ENCODE measurements at regions not wholly inside any gene's neighbourhood (a gene's known extent, or its start where the extent isn't known, plus 50 kb on each side); places are given as distances from the start of the nearest gene placed in this dataset.

DNA sequence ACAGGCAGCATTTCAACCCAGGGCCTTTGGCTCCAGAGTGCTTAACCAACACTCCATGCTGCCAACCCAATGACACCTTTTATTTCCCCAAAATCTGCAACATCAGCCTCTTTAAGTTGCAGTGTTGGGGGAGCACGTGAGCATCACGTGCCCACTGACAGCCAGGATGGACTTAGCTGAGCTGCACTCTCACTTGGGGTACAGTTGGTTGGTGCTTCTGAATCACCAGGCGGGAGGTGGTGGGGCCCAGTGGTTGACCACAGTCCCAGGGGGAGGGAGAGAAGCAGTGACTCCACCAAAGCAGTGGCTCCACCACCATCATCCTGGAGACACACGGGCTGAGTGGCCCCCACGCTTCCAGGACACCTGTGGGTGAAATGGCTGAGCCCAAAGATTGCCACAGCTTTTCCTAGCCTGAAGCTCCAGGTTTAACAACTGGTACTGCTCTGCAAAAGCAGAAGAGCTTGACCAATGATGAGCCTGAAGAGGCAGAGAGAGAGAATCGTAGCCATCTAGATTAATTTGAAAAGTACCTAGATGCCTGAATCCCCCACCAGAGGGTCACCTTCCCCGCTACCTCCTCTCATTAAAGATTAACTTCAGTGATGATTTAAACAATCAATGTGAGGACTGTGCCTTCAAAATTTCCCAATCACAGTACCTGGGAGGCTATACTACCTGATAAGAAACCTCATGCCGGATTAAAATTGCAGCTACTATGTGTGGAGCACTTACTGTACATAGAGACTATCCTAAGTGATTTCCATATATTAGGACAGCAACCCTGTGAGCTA lies 193.8 kb downstream of the FOXO1 start:
- no peak for DNase-seq (ENCODE audit: low spot score)
- no peak for ATAC-seq (ENCODE audit: low read depth)
- TF ChIP-seq, protein P1, sequence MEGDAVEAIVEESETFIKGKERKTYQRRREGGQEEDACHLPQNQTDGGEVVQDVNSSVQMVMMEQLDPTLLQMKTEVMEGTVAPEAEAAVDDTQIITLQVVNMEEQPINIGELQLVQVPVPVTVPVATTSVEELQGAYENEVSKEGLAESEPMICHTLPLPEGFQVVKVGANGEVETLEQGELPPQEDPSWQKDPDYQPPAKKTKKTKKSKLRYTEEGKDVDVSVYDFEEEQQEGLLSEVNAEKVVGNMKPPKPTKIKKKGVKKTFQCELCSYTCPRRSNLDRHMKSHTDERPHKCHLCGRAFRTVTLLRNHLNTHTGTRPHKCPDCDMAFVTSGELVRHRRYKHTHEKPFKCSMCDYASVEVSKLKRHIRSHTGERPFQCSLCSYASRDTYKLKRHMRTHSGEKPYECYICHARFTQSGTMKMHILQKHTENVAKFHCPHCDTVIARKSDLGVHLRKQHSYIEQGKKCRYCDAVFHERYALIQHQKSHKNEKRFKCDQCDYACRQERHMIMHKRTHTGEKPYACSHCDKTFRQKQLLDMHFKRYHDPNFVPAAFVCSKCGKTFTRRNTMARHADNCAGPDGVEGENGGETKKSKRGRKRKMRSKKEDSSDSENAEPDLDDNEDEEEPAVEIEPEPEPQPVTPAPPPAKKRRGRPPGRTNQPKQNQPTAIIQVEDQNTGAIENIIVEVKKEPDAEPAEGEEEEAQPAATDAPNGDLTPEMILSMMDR (IDR thresholded peaks at IDR 0.05; ENCODE audit: poor library complexity, severe bottlenecking), result no peak
- Histone ChIP-seq H3K27me3 (ENCODE audit: insufficient read depth, poor library complexity, severe bottlenecking) (no peaks in the 10 kb centered on the region), H3K27ac (ENCODE audit: poor library complexity, severe bottlenecking) (no peak overlapping the region), H3K36me3 (ENCODE audit: low read depth) (no peaks in the 10 kb centered on the region), H3K9me3 (ENCODE audit: severe bottlenecking) (no peaks in the 10 kb centered on the region), H3K4me1 (ENCODE audit: insufficient read depth, poor library complexity, severe bottlenecking) (no peaks in the 10 kb centered on the region), H3K4me3 (ENCODE audit: severe bottlenecking) (no peak overlapping the region)

DNA sequence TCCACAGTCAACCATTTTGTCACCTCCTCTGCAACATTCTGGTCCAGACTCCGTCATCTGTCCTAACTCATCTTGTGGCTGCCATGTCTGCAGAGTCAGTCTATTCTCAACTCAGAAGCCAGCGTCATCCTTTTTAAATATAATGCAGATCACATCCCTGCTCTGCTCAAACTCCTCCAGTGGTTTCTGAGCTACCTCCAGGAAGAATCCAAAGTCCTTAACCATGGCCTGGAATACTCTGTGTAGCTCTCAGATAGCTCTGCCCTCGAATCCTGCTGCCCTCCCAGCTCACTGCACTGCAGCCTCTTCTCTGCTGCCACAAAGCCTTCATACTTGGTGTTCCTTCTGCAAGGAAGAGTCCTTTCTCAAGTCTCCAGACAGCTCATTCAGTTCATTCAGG lies 190.8 kb downstream of the FOXO1 start:
- H3K27ac ChIP-seq (ENCODE audit: poor library complexity, severe bottlenecking), result no peak overlapping the region
- no peaks in the 10 kb centered on the region for H3K9me3 ChIP-seq (ENCODE audit: severe bottlenecking)
- no peak overlapping the region for H3K4me3 ChIP-seq (ENCODE audit: severe bottlenecking)
- ATAC-seq (ENCODE audit: low read depth) (no peak), DNase-seq (ENCODE audit: low spot score) (no peak)
- H3K27me3 ChIP-seq (ENCODE audit: insufficient read depth, poor library complexity, severe bottlenecking), result no peaks in the 10 kb centered on the region
- no peaks in the 10 kb centered on the region for H3K4me1 ChIP-seq (ENCODE audit: insufficient read depth, poor library complexity, severe bottlenecking)
- TF ChIP-seq, protein P1 (IDR thresholded peaks at IDR 0.05; ENCODE audit: poor library complexity, severe bottlenecking), result no peak
- no peaks in the 10 kb centered on the region for H3K36me3 ChIP-seq (ENCODE audit: low read depth)

DNA sequence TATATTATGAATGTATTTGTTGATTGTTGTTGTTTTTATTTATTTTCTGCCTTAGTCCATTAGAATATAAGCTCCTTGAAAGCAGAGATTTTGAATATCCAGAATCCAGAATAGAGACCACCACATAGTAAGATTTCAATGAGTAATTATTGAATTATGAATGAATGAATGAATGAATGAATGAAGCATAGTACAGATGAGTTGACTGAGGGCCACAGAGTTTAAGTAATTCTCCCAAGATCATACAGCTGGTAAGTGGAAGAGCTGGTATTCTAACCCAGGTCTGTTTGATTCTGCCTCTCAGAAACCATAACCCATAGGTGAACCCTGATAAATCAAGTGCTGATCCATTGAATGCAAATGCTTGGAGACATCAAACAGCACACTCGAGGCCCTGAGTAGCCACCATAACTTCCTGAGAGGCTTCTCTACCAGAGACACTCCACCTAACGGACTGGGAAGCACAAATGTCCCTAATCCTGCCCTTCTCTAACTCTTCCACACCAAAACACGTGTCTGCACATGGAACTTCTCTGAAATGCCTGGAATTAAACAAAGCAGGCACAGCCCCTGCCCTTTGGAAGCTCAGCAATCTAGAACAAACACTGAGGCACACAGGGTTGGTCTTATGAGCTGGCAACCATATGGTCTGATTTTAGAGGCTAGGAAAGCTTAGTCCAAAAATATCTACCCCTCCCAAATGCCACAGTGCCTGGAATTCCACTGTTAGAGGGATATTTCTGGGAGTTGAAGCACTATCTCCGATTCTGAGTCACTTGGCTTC lies 190.1 kb downstream of the FOXO1 start:
- Histone ChIP-seq H3K9me3 (ENCODE audit: severe bottlenecking) (no peaks in the 10 kb centered on the region), H3K36me3 (ENCODE audit: low read depth) (no peaks in the 10 kb centered on the region), H3K27me3 (ENCODE audit: insufficient read depth, poor library complexity, severe bottlenecking) (no peaks in the 10 kb centered on the region), H3K4me3 (ENCODE audit: severe bottlenecking) (no peak overlapping the region), H3K4me1 (ENCODE audit: insufficient read depth, poor library complexity, severe bottlenecking) (no peaks in the 10 kb centered on the region), H3K27ac (ENCODE audit: poor library complexity, severe bottlenecking) (no peak overlapping the region)
- ATAC-seq (ENCODE audit: low read depth) (no peak), DNase-seq (ENCODE audit: low spot score) (no peak)
- TF ChIP-seq, protein P1 (IDR thresholded peaks at IDR 0.05; ENCODE audit: poor library complexity, severe bottlenecking), result no peak

DNA sequence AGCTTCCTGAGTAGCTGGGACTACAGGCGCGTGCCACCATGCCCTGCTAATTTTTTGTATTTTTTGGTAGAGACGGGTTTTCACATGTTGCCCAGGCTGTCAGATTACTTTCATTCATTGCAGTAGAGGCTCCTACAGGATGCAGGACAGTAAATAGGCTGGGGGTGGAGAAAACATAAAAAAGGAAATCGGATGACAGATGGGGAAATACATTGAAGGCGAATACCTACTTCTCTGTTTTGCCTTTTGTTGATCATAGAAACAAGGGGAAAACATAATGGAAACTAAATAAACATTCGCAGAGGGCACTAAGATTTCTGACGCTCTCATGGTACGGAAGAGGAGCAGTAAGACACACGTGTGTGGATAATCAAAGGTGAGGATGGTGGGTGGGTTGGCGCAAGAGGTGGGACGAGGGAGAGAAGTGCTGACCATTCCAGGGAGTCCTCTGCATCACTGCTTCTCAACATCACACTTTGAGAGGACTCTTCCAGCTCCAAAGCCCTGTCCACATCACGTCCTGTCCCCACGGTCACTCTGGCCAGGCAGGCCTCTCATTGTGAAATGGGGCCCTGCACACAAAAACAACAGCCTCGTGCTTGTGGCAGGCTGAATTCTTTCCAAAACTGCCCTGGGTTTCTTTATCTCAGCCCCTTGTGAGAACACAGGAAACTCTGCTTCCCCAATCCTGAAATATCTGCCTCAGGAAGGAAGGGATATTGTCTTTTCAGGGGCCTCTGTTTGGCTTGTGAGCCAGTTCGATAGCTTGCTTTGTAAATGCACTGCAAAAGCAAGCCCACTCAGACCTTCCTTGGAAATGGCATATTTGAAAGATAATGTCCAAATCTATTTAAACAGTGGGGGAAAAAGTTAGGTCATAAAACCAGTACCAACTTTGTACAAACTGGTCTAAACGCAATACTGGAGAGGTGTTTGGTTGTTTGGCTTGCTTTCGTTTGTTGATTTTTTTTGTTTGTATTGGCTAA lies 188.5 kb downstream of the FOXO1 start:
- Histone ChIP-seq H3K4me1 (ENCODE audit: insufficient read depth, poor library complexity, severe bottlenecking) (no peaks in the 10 kb centered on the region), H3K36me3 (ENCODE audit: low read depth) (no peaks in the 10 kb centered on the region), H3K4me3 (ENCODE audit: severe bottlenecking) (no peak overlapping the region), H3K27ac (ENCODE audit: poor library complexity, severe bottlenecking) (no peak overlapping the region), H3K27me3 (ENCODE audit: insufficient read depth, poor library complexity, severe bottlenecking) (no peaks in the 10 kb centered on the region), H3K9me3 (ENCODE audit: severe bottlenecking) (no peaks in the 10 kb centered on the region)
- DNase-seq (ENCODE audit: low spot score) (no peak), ATAC-seq (ENCODE audit: low read depth) (no peak)
- TF ChIP-seq, protein P1 (IDR thresholded peaks at IDR 0.05; ENCODE audit: poor library complexity, severe bottlenecking), result no peak

Measured in RWPE2 (cell line).